Neural cell (in vitro differentiated cells): ENCODE measurements at regions not wholly inside any gene's neighbourhood (a gene's known extent, or its start where the extent isn't known, plus 50 kb on each side); places are given as distances from the start of the nearest gene placed in this dataset.

Source experiments
- H2AFZ ChIP-seq: fragments of 200-600, 300-800 bp; sonication (generic), shearing (Covaris generic); 2 replicates; pipeline ENCODE4 v1.6.0; 2014; ENCODE audit warnings: low read depth, mild to moderate bottlenecking, antibody characterized with exemption, low read length, moderate library complexity
- H3F3A ChIP-seq: fragments of 200-600 bp; shearing (Covaris generic); 2 replicates; pipeline ENCODE4 v1.6.1; 2016; ENCODE audit warnings: mild to moderate bottlenecking, moderate library complexity, mixed read lengths, antibody characterized with exemption, low read length; ENCODE audit not compliant: insufficient read depth, poor library complexity, severe bottlenecking
- H3K27ac ChIP-seq: fragments of 200-600, 300-800 bp; sonication (generic), shearing (Covaris generic); 2 replicates; pipeline ENCODE4 v1.5.1; 2014; ENCODE audit warnings: mild to moderate bottlenecking, low read length, moderate library complexity
- H3K27me3 ChIP-seq: fragments of 300-800, 200-600 bp; sonication (generic), shearing (Covaris generic); 2 replicates; pipeline ENCODE4 v1.6.0; 2014; ENCODE audit warnings: mild to moderate bottlenecking, low read depth, low read length, moderate library complexity; ENCODE audit not compliant: insufficient read depth
- H3K36me3 ChIP-seq: fragments of 300-800, 200-600 bp; sonication (generic), shearing (Covaris generic); 2 replicates; pipeline ENCODE4 v1.5.1; 2014; ENCODE audit warnings: mild to moderate bottlenecking, antibody characterized with exemption, low read length, moderate library complexity; ENCODE audit not compliant: insufficient read depth
- H3K4me2 ChIP-seq: fragments of 300-800, 200-600 bp; sonication (generic), shearing (Covaris generic); 2 replicates; pipeline ENCODE4 v1.6.0; 2014; ENCODE audit warnings: mild to moderate bottlenecking, low read length
- H3K4me3 ChIP-seq: fragments of 300-800, 200-600 bp; sonication (generic), shearing (Covaris generic); 2 replicates; pipeline ENCODE4 v1.5.1; 2014; ENCODE audit warnings: mild to moderate bottlenecking, low read length, moderate library complexity
- H3K79me2 ChIP-seq: fragments of 200-600 bp; shearing (Covaris generic); replicated peaks from 2 replicates; pipeline ENCODE4 v1.6.0; 2014; ENCODE audit warnings: mild to moderate bottlenecking, low read length, moderate library complexity; ENCODE audit not compliant: insufficient read depth
- H3K9ac ChIP-seq: fragments of 300-800, 200-600 bp; sonication (generic), shearing (Covaris generic); 2 replicates; pipeline ENCODE4 v1.6.1; 2016; ENCODE audit warnings: mild to moderate bottlenecking, low read length, mixed read lengths
- H3K9me2 ChIP-seq: fragments of 200-600 bp; shearing (Covaris generic); 2 replicates; pipeline ENCODE4 v1.6.1; 2016; ENCODE audit warnings: mild to moderate bottlenecking, low read length, mixed read lengths; ENCODE audit not compliant: insufficient read depth
- H3K9me3 ChIP-seq: fragments of 200-600, 300-800 bp; sonication (generic), shearing (Covaris generic); 2 replicates; pipeline ENCODE4 v1.6.1; 2016; ENCODE audit warnings: mild to moderate bottlenecking, mixed run types, low read length, moderate library complexity, mixed read lengths
- H4K20me1 ChIP-seq: fragments of 200-600 bp; shearing (Covaris generic); 2 replicates; pipeline ENCODE4 v1.6.1; 2016; ENCODE audit warnings: mild to moderate bottlenecking, mixed run types; ENCODE audit not compliant: insufficient read depth
- CTCF ChIP-seq: fragments of 450-650 bp; IDR thresholded peaks from 2 replicates; pipeline ENCODE4 v1.5.1; 2014; ENCODE audit warnings: antibody characterized with exemption, mild to moderate bottlenecking, moderate library complexity; ENCODE audit not compliant: poor library complexity, severe bottlenecking
- EP300 ChIP-seq: fragments of 450-650 bp; conservative IDR thresholded peaks from 2 replicates; pipeline ENCODE4 v1.6.1; 2014; ENCODE audit warnings: antibody characterized with exemption, mild to moderate bottlenecking, moderate library complexity; ENCODE audit not compliant: poor library complexity, severe bottlenecking
- EZH2 ChIP-seq: fragments of 200-600, 300-800 bp; shearing (Covaris generic), sonication (generic); IDR thresholded peaks from 2 replicates; pipeline ENCODE4 v1.6.1; 2014; ENCODE audit warnings: antibody characterized with exemption, low read length, borderline replicate concordance, mild to moderate bottlenecking; ENCODE audit not compliant: insufficient read depth, poor library complexity, severe bottlenecking
- MXI1 ChIP-seq: fragments of 450-650 bp; conservative IDR thresholded peaks from 2 replicates; pipeline ENCODE4 v1.6.1; 2014; ENCODE audit warnings: antibody characterized with exemption, mild to moderate bottlenecking; ENCODE audit not compliant: poor library complexity, severe bottlenecking
- POLR2AphosphoS5 ChIP-seq: IDR thresholded peaks from 2 replicates; pipeline ENCODE4 v1.6.1; 2012
- RAD21 ChIP-seq: fragments of 450-650 bp; conservative IDR thresholded peaks from 2 replicates; pipeline ENCODE4 v1.6.1; 2014; ENCODE audit warnings: antibody characterized with exemption, mild to moderate bottlenecking, moderate library complexity
- REST ChIP-seq: IDR thresholded peaks from 2 replicates; pipeline ENCODE4 v1.6.1; 2012; ENCODE audit warnings: borderline replicate concordance
- SMC3 ChIP-seq: fragments of 450-650 bp; conservative IDR thresholded peaks from 2 replicates; pipeline ENCODE4 v1.6.1; 2014; ENCODE audit warnings: antibody characterized with exemption, mild to moderate bottlenecking, moderate library complexity; ENCODE audit not compliant: poor library complexity
- TAF1 ChIP-seq: IDR thresholded peaks from 2 replicates; pipeline ENCODE4 v1.6.1; 2012; ENCODE audit warnings: low read depth

GRCh38 chr6:71388856-71389527 is 100.4 kb downstream of the OGFRL1 start:
- H4K20me1 ChIP-seq: no peaks in the 10 kb centered on the region
- H3K4me2 ChIP-seq: no peak overlapping the region
- no peaks in the 10 kb centered on the region for H3K36me3 ChIP-seq
- no peaks in the 10 kb centered on the region for H3K9me2 ChIP-seq
- no peak overlapping the region for H3K4me3 ChIP-seq
- no peaks in the 10 kb centered on the region for H3K79me2 ChIP-seq
- no peaks in the 10 kb centered on the region for H3K9me3 ChIP-seq
- TF ChIP-seq SMC3 (no peak), EP300 (no peak), EZH2 (no peak), TAF1 (no peak), MXI1 (no peak), RAD21 (no peak), POLR2AphosphoS5 (no peak), REST (no peak), CTCF (no peak)
- H3K27ac ChIP-seq: no peak overlapping the region
- H2AFZ ChIP-seq: no peak overlapping the region
- no peaks in the 10 kb centered on the region for H3F3A ChIP-seq
- no peaks in the 10 kb centered on the region for H3K27me3 ChIP-seq
- H3K9ac ChIP-seq: no peak overlapping the region

GRCh38 chr6:71391126-71391525 is 102.5 kb downstream of the OGFRL1 start:
- Histone ChIP-seq H2AFZ (no peak overlapping the region), H3K9me3 (no peaks in the 10 kb centered on the region), H3K9me2 (no peaks in the 10 kb centered on the region), H3K27ac (no peak overlapping the region), H3K27me3 (no peaks in the 10 kb centered on the region), H3K36me3 (no peaks in the 10 kb centered on the region), H3K9ac (no peak overlapping the region), H3F3A (no peaks in the 10 kb centered on the region), H3K4me3 (no peak overlapping the region), H4K20me1 (no peaks in the 10 kb centered on the region), H3K4me2 (no peak overlapping the region), H3K79me2 (no peaks in the 10 kb centered on the region)
- TF ChIP-seq CTCF: no peak
- TF ChIP-seq SMC3: no peak
- no peak for TF ChIP-seq POLR2AphosphoS5
- TF ChIP-seq REST: no peak
- TF ChIP-seq EP300: no peak
- no peak for TF ChIP-seq EZH2
- no peak for TF ChIP-seq TAF1
- TF ChIP-seq MXI1: no peak
- TF ChIP-seq RAD21: no peak
